AG04449 (cell line): ENCODE measurements at regions not wholly inside any gene's neighbourhood (a gene's known extent, or its start where the extent isn't known, plus 50 kb on each side); places are given as distances from the start of the nearest gene placed in this dataset.

Experiments
- CTCF ChIA-PET: fragments of 350-600 bp; formaldehyde crosslinking; extraction: SDS; loops from one replicate; lab custom pipeline; 2021; ENCODE audit warnings: antibody characterized with exemption; lab: Yijun Ruan, JAX
- POLR2A ChIA-PET: fragments of 400-600, 350-600 bp; formaldehyde crosslinking; extraction: SDS; loops from one replicate; lab custom pipeline; 2020; ENCODE audit warnings: antibody characterized with exemption, inconsistent platforms; lab: Yijun Ruan, JAX
- DNase-seq: peaks from one replicate; pipeline ENCODE4 v3.0.0-alpha.2; 2010; ENCODE audit warnings: low read depth, low spot score
- H3K4me3 ChIP-seq: 2 replicates; pipeline ENCODE4 v1.5.1; 2011; ENCODE audit warnings: low read depth, mild to moderate bottlenecking, control low read depth, low read length
- TF ChIP-seq, protein P1 (sequence below): IDR thresholded peaks from one replicate; pipeline ENCODE4 v1.5.1; 2011; ENCODE audit warnings: mild to moderate bottlenecking, moderate library complexity, low read length, control low read depth, inconsistent platforms; ENCODE audit not compliant: insufficient read depth; ENCODE audit errors: missing control alignments

DNA sequence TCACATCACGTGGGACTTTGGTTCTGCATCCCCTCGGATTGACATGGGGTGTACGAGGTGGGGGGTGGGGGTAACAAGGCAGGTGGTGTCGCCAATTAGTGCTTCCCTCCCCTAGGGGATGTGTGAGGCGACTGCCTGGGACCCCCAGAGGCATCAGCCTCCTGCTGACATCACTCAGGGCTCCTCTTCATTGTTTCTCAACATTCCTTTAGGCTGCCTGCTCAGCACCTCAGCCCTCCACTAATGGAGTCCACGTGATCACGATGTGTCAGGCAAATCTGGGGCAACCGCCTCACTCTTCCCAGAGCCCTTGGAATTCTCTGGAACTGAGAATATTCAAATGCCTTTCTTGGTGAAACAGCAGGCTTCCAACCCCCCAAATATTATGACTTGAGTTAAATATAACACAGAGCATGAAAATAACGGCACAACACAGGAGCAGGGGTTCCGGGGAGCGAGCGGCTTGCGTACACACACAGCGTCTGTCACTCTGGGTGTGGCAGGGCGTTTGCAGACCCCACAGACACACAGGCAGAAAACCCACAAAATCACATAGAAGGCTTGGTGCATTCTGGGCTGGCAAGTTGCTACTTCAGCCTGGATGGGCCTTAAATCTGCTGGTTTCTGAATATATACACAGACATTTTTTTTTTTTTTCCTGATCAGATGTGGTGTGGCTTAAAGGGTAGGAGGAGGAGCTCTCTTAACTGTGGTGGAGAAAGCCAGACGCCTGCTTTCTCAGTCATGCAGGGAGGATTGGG, 170.1 kb upstream of the CADM1 start:
- TF ChIP-seq, protein P1, sequence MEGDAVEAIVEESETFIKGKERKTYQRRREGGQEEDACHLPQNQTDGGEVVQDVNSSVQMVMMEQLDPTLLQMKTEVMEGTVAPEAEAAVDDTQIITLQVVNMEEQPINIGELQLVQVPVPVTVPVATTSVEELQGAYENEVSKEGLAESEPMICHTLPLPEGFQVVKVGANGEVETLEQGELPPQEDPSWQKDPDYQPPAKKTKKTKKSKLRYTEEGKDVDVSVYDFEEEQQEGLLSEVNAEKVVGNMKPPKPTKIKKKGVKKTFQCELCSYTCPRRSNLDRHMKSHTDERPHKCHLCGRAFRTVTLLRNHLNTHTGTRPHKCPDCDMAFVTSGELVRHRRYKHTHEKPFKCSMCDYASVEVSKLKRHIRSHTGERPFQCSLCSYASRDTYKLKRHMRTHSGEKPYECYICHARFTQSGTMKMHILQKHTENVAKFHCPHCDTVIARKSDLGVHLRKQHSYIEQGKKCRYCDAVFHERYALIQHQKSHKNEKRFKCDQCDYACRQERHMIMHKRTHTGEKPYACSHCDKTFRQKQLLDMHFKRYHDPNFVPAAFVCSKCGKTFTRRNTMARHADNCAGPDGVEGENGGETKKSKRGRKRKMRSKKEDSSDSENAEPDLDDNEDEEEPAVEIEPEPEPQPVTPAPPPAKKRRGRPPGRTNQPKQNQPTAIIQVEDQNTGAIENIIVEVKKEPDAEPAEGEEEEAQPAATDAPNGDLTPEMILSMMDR = no peak
- no peak overlapping the region for H3K4me3 ChIP-seq
- POLR2A ChIA-PET = no interaction called here
- no peak for DNase-seq
- CTCF ChIA-PET = interaction anchor here (1.4 kb wide), 1 partner anchor 15 kb away, joined by 5 read pairs; no protein-coding TSS in a partner anchor

DNA sequence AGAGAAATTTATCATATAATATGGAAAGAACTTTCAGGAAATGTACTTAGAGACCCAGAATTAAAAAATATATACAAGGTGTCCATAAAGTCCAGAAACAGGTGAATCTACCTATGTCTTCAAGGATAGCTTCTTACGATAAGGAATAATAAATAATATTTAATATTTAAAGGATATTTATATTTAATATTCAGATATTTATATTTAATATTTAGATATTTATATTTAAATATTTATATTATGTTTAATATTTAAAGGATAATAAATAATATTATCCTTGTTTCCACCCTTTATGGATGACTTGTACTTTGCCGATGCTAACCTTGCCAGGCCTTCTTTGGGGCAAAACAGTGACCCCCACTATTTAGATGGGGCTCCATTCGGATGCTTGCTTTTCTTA, 169.5 kb upstream of the CADM1 start:
- POLR2A ChIA-PET = no interaction called here
- DNase-seq = no peak
- CTCF ChIA-PET = interaction anchor here (1.4 kb wide), 1 partner anchor 15 kb away, joined by 5 read pairs; no protein-coding TSS in a partner anchor
- TF ChIP-seq, protein P1 = no peak
- H3K4me3 ChIP-seq = no peak overlapping the region

DNA sequence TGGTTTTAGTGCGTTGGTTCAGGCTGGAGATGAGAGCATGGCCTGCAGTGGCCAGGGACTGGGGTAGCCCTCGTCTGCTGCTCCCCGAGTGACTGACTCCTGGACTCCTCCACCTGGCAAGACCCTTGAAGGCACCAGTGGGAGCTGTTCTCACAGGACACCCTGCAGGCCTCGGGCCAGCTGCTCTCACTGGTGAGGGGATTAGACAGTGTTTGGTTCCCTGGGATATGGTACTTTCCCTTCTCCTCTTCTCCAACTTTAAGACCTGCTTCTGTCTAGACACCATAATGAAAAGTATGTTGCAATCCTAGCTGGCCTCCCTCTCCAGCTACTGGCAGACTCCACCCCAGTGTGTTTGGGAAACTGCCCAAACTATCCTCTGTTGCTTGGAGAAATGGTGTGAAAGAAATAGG, 168.8 kb upstream of the CADM1 start:
- TF ChIP-seq, protein P1 = no peak
- no peak overlapping the region for H3K4me3 ChIP-seq
- CTCF ChIA-PET = interaction anchor here (1.4 to 1.5 kb wide), 2 partner anchors 8 to 14 kb away, joined by 4 to 5 read pairs; no protein-coding TSS in a partner anchor
- DNase-seq = no peak
- POLR2A ChIA-PET = no interaction called here

DNA sequence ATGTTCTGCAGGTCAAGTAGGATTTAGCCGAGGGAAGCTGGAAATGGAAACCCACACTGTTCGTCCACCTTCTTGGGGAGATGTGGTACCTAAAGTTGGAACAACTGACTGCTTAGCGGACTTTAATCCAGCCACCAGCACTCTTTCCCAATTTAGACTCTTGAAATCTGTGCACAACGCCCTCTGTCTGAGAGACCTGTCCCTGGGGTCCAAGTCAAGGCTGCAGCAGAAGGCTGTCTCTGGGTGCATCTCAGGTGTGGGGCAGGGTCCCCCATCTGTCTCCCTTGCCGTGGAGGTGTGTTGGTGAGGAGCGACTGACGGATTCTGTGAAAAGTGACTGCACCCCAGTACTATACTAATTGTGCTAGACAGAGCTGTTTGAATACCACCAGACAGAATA, 168.2 kb upstream of the CADM1 start:
- ChIA-PET CTCF (interaction anchor here (0.6 to 1.5 kb wide), 3 partner anchors 8 to 27 kb away, joined by 3 to 4 read pairs (median 3); no protein-coding TSS in a partner anchor), POLR2A (no interaction called here)
- TF ChIP-seq, protein P1 = no peak
- no peak for DNase-seq
- no peak overlapping the region for H3K4me3 ChIP-seq

GRCh38 chr11:115670538-115671205, 166.5 kb upstream of the CADM1 start:
- DNase-seq = no peak
- ChIA-PET POLR2A (no interaction called here), CTCF (interaction anchor here (1.0 to 1.2 kb wide), 2 partner anchors 9 to 166 kb away, joined by 3 read pairs; partner anchors contain the start of gene CADM1)
- H3K4me3 ChIP-seq = no peak overlapping the region
- TF ChIP-seq, protein P1 = no peak

DNA sequence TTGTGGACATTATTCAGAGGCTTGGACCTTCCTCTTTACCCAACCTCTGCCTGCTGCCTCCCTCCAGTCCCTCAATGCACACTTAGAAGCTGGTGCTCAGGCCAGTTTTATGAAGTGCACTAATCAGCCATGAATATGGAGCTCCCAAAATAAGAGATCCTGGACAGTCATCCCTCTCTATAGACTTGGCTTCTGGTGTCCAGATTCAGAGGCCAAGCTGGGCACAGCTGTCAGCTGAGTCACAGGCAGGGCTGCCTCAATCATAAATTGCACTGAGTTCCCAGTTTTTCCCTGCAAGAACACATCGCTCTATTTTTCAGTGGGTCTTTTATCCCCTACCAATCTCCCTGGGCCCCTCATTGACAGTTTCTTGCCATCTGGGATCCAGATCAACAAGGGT, 161.7 kb upstream of the CADM1 start:
- ChIA-PET POLR2A (no interaction called here), CTCF (interaction anchor here (1.1 kb wide), 1 partner anchor 14 kb away, joined by 3 read pairs; no protein-coding TSS in a partner anchor)
- H3K4me3 ChIP-seq = no peak overlapping the region
- no peak for DNase-seq
- TF ChIP-seq, protein P1 = no peak
